HG03575 (cell line): ENCODE measurements at regions not wholly inside any gene's neighbourhood (a gene's known extent, or its start where the extent isn't known, plus 50 kb on each side); places are given as distances from the start of the nearest gene placed in this dataset.

Experiments
- ATAC-seq: cut with Tn5 transposase; IDR thresholded peaks from one replicate; pipeline ENCODE4 v1.9.1; 2021; ENCODE audit not compliant: unreplicated experiment, insufficient number of reproducible peaks, low FRiP score; ENCODE audit errors: extremely low read depth

DNA sequence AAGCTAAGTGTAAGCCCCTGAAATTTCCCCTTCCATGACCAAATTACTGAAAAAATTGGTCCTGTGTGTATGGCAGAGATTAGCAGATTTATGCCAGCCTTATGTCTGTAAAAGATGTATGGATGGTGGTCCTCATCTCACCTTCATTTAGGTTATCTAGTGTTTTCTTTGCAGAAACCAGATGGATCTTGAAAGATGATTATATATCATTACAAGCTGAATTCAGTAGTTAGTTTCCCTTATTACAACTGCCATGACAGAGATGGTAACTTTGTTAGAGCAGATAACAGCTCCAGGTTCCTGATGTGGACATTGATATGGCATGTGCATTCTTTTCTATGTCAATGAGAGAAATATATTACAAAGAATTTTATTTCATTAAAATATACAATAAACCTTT, 1403.2 kb upstream of the CDH6 start:
- no peak for ATAC-seq

DNA sequence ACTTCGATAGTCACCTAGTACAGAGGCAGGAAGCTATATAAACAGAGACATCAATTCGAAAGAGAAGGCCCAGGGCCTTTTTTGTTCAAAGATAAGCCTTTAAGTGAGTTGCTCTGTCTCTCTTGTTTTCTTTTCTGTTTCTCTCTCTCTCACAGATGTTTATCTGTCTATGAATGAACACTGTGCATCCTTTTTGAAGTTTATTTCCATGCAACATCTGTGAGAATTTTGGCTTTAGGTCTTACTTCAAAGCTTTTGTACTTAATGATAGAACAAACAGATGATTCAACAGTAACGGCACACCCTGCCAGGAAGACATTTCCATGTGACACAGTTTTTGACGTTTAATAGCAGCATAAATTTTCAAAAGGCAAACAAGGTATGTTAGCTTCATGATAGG, 1413.1 kb upstream of the CDH6 start:
- ATAC-seq: no peak

DNA sequence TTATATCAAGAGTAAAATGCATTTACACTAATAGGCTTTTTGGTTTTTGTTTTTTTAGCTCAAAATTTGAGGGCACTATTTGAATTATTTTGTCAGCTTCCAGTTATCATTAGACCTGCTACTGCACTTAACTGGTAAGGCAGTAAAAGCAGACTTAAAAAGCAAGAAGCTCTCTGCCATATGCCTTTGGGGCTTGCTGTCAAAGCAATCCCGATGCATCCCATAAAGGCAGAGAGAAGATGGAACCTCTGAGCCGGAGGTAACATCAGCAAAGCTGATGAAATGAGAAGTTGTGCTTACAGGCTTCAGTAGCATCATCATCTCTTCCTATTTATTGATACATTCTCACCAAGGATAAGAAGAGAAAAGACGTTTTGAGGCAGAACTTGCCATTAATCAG, 1414.3 kb upstream of the CDH6 start:
- ATAC-seq: no peak

DNA sequence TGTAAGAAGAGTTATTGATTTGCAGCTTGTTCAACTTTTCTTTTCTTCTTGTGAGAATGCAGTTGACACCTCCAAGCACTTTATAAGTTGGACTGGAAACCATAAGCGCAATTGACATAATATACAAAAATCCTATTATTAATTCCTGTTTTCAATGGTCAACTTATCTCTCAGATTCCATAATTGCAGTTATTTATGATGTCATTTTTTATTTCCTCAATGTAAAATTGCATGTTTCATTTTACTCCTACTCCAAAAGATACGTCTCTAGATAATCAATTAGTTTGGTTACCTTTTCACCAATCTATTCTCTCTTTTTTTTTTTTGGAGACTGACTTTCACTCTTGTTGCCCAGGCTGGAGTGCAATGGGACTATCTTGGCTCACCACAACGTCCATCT, 1416.1 kb upstream of the CDH6 start:
- no peak for ATAC-seq

DNA sequence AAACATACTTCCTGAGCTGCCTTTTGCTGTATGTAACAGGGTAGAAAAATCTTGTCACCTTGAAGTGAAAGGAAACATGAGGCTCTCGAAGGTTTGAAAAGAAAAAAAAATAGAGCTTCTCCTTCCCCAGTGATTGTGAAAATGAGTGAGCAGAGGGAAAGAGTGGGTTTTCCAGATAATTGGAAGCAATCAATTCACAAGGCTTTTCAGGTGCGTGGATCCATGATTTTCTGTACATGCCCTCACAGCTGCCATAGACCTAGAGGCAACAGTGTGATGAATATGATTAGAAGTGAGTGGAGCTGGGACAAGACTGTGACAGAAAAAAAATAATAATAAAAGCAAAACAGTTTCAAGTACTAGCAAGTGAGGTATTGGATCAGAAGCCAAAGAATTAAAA, 1422.5 kb upstream of the CDH6 start:
- ATAC-seq: no peak

DNA sequence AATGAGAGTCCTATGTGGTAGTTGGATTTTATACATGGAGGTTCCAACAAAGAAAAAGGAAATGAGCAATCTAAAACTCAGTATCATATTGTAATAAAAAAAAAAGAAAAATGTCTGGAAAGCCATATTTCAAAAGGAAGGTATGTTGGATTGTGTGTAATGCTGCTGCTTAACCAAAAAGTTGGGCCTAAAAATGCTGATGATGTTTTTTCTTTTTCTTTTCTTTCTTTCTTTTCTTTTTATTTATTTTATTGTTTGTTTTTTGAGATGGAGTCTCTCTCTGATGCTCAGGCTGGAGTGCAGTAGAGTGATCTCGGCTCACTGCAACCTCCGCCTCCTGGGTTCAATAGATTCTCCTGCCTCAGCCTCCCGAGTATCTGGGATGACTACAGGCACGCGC, 1424.0 kb upstream of the CDH6 start:
- ATAC-seq: no peak

DNA sequence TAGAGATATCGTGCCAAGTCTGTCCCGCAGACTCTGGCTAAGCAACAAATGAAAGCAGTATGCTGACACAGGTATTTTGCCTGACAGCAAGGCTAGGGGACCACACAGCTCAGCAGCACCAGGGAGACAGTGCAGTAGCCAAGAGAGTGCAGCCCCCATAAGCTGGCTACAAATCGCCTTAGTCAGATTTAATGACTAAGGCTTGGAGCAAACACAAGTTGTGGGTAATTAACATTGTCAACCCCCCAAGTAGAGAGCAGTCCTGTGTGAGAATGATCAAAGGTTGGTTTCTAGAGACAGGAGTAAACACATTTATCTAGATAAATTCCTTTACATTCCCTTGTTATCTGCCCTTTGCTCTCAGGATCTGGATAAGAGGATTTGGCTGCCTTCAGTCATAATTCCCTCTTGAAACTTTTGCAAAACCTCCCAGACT, 1434.5 kb upstream of the CDH6 start:
- ATAC-seq: no peak

DNA sequence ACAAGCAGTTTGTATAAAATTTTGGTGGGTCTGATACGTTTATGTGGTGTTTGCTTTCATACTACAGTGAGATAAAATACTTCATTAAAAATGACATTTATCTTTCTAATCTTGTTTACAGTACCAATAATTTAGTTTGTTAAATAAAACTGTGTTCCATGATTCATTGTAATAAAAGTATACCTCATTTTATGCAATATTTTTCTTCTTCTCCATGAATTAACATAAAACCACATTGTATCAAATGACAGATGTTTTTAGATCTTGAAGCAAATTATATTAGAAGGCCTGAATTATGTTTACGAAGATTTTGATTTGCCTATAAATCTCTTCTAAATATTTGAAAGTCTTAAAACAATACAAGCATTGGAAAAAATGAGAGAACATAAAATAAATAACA, 1443.0 kb upstream of the CDH6 start:
- ATAC-seq: no peak

DNA sequence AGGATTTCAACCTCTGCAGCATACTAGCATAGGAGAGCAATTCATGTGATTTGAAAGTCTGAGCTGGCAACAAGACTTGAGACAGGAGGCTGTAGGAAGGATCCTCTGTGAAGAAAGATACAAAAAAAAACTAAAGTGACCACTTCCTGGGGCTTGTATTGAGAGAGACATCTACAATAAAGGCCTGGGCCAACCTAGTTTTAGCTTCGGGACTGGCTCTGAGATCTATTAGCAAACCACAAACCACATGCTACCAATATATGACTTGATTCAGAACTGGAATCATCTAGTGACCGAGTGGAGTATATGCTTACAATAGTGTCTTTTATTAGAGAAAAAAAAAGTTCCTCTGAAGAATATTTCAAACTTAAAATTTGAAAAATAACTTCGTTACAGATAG, 1448.9 kb upstream of the CDH6 start:
- no peak for ATAC-seq

DNA sequence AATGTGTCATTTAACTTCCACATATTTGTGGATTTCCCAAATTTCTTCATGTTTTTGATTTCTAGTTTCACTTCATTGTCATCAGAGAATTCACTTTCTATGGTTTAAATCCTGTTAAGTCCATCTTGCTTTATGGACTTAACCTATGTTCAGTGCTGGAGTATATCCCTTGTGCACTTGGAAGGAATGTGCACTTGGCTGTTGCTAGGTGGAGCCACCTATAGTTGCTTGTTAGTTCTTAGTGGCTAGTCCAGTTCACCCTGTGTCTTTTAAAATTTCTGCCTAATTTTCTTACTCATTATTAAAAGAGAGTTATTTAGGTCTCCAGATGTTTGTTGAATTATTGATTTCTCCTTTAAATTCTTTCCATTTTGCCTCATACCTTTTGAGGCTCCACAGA, 1472.5 kb upstream of the CDH6 start:
- ATAC-seq: no peak

DNA sequence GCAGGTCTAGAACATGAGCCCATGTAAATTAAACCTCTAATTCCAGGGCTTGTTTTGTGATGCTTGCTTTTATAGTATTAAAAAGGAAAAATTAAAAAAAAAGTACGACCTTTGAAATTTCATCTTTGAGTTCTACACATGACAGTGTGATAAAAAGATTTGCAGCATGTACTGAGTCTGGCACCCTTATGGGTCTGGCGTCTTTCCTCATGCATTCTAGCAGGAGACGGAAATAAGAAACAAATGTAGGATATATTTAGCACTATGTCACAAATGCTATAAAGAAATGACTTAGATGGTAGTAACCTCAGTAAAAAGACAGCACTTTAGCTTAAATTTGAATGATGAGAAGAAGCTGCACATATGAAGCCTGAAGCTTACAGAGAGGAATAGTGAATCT, 1474.3 kb upstream of the CDH6 start:
- ATAC-seq: no peak

DNA sequence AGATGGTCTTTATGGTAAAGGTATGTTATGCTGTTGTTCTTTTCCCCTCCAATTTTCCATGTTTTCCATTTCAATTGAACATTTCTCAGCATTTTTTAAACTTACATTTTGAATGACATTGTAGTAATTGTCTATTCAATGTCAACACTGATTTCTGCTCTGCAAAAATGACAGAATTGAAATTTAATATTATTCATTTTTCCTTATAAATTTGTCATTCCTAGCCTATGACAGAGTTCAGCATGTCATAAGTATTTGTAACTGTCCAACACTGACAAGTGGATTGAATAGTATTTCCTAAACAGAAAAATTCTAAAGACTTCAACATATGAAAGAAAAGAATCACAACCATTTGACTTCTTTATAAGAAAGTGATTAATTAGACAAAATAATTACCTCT, 1478.3 kb upstream of the CDH6 start:
- no peak for ATAC-seq

DNA sequence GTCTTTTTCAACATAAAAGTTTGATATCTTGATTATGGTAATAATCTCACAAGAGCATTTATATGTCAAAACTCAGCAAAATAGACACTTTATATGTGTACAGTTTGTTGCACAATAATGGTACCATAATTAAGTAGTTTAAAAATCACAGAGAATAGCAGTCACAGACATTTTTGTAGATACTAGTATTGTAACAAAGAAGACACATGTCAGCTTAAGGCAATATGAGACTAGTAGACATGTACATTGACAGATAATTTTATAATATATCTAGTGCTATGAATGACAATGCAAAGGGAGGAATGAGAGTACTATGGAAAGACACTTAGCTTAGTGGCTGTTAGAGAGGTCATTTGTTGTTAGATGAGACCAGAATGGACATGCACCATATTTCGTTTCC, 1490.6 kb upstream of the CDH6 start:
- no peak for ATAC-seq

DNA sequence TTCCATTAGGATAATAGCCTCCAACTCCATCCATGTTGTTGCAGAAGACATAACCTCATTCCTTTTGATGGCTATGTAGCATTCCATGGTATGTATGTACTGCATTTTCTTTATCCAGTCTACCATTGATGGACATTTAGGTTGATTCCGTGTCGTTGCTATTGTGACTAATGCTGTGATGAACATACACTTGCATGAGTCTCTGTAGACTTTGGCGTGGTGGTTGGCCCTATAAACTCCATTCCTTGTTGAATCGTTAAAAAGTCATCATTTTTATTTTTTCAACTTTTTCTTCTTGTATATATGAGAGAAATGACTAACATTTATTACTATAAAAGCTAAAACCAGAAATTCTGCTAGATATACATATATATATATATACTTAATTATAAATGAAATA, 1491.9 kb upstream of the CDH6 start:
- no peak for ATAC-seq

DNA sequence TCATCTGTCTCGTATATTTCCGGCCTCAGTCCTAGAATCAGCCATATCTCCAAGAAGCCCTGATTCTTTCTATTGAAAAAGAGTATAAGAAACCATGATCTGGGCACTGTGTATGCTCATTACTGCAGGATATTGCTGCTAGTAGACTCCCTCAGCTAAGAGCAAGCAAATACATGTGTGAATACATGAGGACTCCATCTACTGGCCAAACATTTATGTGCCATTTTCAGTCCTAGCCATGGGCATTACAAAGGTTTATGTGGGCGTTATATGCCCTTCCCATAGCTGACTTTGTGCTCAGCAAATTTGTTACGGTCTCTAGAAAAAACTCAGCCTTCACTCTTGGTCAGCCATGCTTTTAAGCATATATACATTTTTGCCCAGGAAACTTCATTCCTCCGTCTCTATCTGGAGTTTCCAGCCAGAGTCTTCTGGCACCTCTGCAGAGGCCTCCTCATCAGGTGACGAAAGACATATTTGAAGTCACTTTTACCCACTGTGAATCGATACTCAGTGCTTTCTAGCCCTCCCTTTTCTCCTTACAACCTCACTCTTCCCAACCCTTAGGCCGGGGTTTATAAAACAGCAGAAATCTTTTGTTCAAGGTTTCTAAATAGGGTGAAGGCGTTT, 1495.6 kb upstream of the CDH6 start:
- no peak for ATAC-seq

DNA sequence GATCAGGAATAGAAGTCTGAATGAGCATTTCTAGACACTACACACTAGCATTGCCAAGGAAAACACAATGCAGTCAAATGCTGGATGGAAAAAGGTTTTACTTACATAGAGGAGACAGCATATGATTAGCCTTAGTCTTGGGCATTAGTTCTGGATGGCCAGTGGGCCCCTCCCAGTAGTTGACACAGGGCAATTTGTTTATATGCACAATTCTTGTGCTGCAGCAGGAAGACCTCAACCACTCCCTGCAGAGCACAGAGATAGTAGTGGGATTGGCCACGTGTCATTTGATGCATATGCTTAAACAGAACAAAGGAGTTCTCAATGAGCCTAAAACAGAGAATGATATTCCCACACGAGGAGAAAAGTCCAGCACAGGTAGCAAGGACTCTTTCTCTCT, 1496.2 kb upstream of the CDH6 start:
- ATAC-seq: no peak

DNA sequence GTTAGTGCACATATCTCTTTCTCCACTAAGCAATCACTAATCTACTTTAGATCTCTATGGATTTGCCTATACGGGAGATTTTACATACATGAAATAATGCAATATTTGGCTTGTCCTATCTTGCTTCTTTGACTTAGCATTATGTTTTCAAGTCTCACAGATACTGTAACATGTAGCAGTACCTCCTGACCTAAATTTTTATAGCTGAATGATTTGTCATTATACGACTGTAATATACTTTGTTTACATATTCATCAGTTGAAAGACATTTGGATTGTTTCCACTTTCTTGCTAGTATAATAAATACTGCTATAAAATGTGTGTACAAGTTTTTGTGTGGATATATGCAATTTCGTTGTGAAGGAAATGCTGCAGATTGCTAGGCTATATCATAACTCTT, 1520.8 kb upstream of the CDH6 start:
- no peak for ATAC-seq

DNA sequence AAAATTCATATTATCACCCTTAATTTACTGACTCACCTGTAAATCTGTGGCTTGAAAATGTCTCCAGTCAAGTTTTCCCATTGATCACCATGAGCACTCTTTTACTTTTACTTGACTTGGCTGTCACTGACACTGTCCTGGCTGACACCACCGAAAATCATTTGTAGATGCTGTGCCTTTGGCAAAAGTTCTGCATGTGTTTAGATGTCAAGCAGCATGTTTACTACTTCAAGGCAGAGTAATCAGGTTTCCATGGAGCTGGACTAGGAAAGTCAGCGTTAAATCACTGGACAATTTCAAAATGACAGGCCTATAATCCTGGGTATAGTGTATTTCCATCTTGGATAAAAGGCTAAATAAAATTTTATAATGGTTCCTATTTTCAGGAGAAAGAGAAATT, 1530.6 kb upstream of the CDH6 start:
- no peak for ATAC-seq

DNA sequence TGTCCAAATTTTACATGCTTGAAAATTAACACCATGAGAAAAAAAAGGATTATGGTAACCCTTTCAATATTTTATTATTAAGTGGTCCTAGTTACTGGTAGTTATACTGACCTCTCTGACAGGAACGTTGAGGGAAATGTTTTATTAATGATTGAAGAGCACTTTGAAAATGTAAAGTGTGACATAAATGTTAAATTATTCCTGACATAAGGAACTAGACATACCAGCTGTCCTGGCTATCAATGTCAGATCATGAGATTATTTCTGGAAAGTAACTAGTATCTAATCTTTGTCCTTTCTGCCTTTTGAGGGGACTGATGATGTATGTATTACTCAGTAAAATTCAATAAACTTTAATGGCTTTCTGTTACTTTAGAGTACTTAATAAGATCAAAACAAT, 1538.5 kb upstream of the CDH6 start:
- ATAC-seq: no peak

DNA sequence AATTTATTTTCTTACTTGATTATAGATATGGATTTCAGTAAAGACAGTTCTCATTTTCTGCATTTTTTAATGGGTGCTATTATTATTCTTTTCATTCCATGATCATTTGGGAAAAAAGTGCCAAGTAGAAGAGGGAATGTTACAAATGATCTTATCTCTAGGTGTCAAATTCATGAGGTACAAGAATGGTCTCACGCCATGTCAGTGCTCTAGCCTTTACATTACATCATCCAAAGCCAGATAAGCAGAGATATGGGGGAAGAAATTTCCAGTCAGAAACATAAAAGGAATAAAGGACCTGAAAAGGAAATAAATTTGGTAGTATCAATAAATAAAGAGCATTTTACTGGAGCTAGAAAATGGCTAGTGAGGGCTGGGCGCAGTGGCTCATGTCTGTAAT, 1544.2 kb upstream of the CDH6 start:
- no peak for ATAC-seq

DNA sequence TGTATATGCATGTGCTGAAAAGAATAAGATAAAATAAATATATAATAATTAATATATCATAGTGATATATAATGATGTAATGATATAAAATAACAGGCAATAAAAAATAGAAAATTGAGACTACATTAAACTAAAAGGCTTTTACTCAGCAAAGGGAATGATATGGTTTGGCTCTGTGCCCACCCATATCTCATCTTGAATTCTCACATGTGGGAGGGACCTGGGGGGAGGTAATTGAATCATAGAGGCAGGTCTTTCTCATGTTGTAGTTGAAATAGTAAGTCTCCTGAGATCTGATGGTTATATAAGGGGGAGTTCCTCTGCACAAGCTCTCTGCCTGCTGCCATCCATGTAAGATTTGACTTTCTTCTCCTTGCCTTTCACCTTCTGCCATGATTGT, 1550.9 kb upstream of the CDH6 start:
- ATAC-seq: no peak

DNA sequence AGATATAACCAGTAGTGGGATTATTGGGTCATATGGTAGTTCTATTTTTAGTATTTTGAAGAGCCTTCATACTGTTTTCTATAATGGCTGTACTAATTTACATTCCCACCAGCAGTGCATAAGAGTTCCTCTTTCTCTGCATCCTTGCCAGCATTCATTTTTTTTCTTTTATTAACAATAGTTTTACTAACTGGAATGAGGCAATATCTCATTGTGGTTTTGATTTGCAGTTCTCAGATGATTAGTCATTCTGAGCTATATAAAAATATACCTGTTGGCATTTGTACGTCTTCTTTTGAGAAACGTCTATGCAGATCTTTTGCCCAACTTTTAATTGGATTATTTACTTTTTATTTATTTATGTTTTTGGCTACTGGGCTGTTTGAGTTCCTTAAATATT, 1579.3 kb upstream of the CDH6 start:
- ATAC-seq: no peak
